IMR-90 (cell line): ENCODE measurements at regions not wholly inside any gene's neighbourhood (a gene's known extent, or its start where the extent isn't known, plus 50 kb on each side); places are given as distances from the start of the nearest gene placed in this dataset.

Experiments used
- FOS ChIP-seq: fragments of 150-350 bp; IDR thresholded peaks from 2 replicates; pipeline ENCODE4 v1.6.1; 2016; ENCODE audit warnings: low read depth, low read length
- MXI1 ChIP-seq: IDR thresholded peaks from 2 replicates; pipeline ENCODE4 v1.6.1; 2012; ENCODE audit warnings: low read depth, mild to moderate bottlenecking, low read length, moderate library complexity, borderline replicate concordance
- POLR2A ChIP-seq: IDR thresholded peaks from 2 replicates; pipeline ENCODE4 v1.6.1; 2012; ENCODE audit warnings: mild to moderate bottlenecking, low read depth, low read length
- TF ChIP-seq, protein P1 (sequence below): conservative IDR thresholded peaks from 2 replicates; pipeline ENCODE4 v1.5.1; 2012; ENCODE audit warnings: mild to moderate bottlenecking, low read depth, low read length, improper control_type of control experiment

DNA sequence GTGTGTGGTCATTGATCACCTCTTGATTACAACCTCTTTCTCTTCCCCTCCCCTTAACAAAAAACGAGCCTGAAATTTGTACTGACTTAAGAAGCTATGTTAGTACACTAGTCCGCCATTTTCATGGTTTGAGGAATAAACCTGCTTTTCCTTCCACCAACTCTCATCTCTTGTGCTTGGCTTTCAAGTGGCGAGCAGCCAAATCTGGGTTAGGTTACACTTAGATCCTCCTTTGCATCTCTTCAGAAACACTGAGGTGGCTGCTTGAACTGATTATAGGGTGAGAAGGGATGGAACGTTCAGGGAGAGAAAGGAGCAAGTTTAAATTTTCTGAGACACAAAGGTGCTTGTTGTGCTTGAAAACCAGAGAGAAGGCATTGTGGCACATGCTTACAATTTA, 2171.4 kb downstream of the LRRC4C start:
- TF ChIP-seq, protein P1, sequence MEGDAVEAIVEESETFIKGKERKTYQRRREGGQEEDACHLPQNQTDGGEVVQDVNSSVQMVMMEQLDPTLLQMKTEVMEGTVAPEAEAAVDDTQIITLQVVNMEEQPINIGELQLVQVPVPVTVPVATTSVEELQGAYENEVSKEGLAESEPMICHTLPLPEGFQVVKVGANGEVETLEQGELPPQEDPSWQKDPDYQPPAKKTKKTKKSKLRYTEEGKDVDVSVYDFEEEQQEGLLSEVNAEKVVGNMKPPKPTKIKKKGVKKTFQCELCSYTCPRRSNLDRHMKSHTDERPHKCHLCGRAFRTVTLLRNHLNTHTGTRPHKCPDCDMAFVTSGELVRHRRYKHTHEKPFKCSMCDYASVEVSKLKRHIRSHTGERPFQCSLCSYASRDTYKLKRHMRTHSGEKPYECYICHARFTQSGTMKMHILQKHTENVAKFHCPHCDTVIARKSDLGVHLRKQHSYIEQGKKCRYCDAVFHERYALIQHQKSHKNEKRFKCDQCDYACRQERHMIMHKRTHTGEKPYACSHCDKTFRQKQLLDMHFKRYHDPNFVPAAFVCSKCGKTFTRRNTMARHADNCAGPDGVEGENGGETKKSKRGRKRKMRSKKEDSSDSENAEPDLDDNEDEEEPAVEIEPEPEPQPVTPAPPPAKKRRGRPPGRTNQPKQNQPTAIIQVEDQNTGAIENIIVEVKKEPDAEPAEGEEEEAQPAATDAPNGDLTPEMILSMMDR, result no peak
- TF ChIP-seq POLR2A (no peak), MXI1 (no peak), FOS (no peak)
